A673 (cell line): ENCODE measurements at regions not wholly inside any gene's neighbourhood (a gene's known extent, or its start where the extent isn't known, plus 50 kb on each side); places are given as distances from the start of the nearest gene placed in this dataset.

Source experiments
- BruUV-seq: library from RNA; stranded (reverse); fragments of 400-500 nt; replicated peaks from 2 replicates; lab custom pipeline; 2021; lab: Mats Ljungman, UMichigan
- CTCF ChIA-PET: fragments of 300-600 bp; sonication (Branson Sonifier 250); formaldehyde crosslinking; loops from one replicate; lab custom pipeline; 2022; ENCODE audit warnings: antibody characterized with exemption; lab: Charles Lee
- POLR2A ChIA-PET: fragments of 300-600 bp; sonication (Branson Sonifier 250); formaldehyde crosslinking; loops from one replicate; lab custom pipeline; 2022; ENCODE audit warnings: antibody characterized with exemption; ENCODE audit not compliant: low non-redundant PET; lab: Charles Lee
- DNase-seq: peaks from one replicate; pipeline ENCODE4 v3.0.0-alpha.2; 2015; ENCODE audit warnings: low spot score
- H3K27ac ChIP-seq: fragments of 200-600 bp; sonication (generic); 2 replicates; pipeline ENCODE4 v1.5.1; 2016; ENCODE audit warnings: mixed run types, low read depth, mild to moderate bottlenecking, mixed read lengths, antibody characterized with exemption, low read length; ENCODE audit not compliant: poor library complexity, severe bottlenecking
- H3K27me3 ChIP-seq: fragments of 200-600 bp; sonication (generic); replicated peaks from 2 replicates; pipeline ENCODE4 v1.6.1; 2017; ENCODE audit warnings: mixed run types, low read depth, mild to moderate bottlenecking, mixed read lengths, antibody characterized with exemption, low read length; ENCODE audit not compliant: insufficient read depth, poor library complexity
- H3K36me3 ChIP-seq: fragments of 200-600 bp; sonication (generic); 2 replicates; pipeline ENCODE4 v1.6.1; 2016; ENCODE audit warnings: mixed run types, mild to moderate bottlenecking, mixed read lengths, antibody characterized with exemption, low read length; ENCODE audit not compliant: insufficient read depth, poor library complexity, severe bottlenecking
- H3K4me1 ChIP-seq: fragments of 200-600 bp; sonication (generic); 2 replicates; pipeline ENCODE4 v1.6.1; 2017; ENCODE audit warnings: mixed run types, mild to moderate bottlenecking, mixed read lengths, antibody characterized with exemption, low read length; ENCODE audit not compliant: insufficient read depth, poor library complexity, severe bottlenecking
- H3K4me3 ChIP-seq: fragments of 200-600 bp; sonication (generic); 2 replicates; pipeline ENCODE4 v1.5.1; 2016; ENCODE audit warnings: low read depth, mixed run types, mild to moderate bottlenecking, mixed read lengths, low read length; ENCODE audit not compliant: poor library complexity, severe bottlenecking
- H3K9me3 ChIP-seq: fragments of 200-600 bp; sonication (generic); 2 replicates; pipeline ENCODE4 v1.6.1; 2016; ENCODE audit warnings: mixed run types, low read depth, mild to moderate bottlenecking, mixed read lengths, antibody characterized with exemption, low read length; ENCODE audit not compliant: poor library complexity, severe bottlenecking
- EZH2 ChIP-seq: fragments of 200-600 bp; sonication (generic); IDR thresholded peaks from 2 replicates; pipeline ENCODE4 v1.6.1; 2017; ENCODE audit warnings: borderline replicate concordance, low read depth, mild to moderate bottlenecking, mixed read lengths, antibody characterized with exemption, low read length; ENCODE audit not compliant: poor library complexity, severe bottlenecking
- intact Hi-C: fragments of 100-400 bp; cut with micrococcal nuclease; formaldehyde crosslinking; loops from one replicate; pipeline ENCODE4 v1.10.0; 2022; ENCODE audit not compliant: unreplicated experiment
- TF ChIP-seq, protein P1 (sequence below): fragments of 300-800, 200-600 bp; sonication (generic); conservative IDR thresholded peaks from 2 replicates; pipeline ENCODE4 v1.5.1; 2017; ENCODE audit warnings: low read depth, mild to moderate bottlenecking, antibody characterized with exemption, low read length, moderate library complexity, mixed read lengths

DNA sequence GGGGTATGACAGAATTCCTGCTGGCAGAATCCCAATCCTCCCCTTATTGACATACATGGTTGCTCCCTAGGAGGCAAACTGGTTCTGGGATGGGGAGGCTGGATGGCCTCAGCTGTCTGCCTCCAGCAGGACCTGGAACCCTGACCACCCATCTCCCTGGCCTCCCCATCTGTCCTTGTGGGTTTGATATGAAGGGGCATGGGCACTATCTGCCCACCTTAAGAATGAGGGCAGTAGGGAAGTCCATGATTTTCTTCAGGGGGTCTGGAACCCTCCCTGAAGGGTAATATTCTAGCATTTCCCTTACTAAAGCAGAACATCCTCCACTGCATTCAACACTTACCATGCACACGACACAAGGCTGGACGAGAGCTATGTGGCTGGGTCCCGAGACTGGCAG, 113.6 kb downstream of the VAPA start:
- Histone ChIP-seq H3K27me3 (no peaks in the 10 kb centered on the region), H3K36me3 (no peaks in the 10 kb centered on the region), H3K9me3 (no peaks in the 10 kb centered on the region), H3K4me1 (no peaks in the 10 kb centered on the region), H3K4me3 (no peak overlapping the region), H3K27ac (no peak overlapping the region)
- CTCF ChIA-PET = no interaction called here
- DNase-seq = no peak
- intact Hi-C loops = no loop called here
- no TSS peak for BruUV-seq
- POLR2A ChIA-PET = no interaction called here
- TF ChIP-seq EZH2 = no peak
- TF ChIP-seq, protein P1, sequence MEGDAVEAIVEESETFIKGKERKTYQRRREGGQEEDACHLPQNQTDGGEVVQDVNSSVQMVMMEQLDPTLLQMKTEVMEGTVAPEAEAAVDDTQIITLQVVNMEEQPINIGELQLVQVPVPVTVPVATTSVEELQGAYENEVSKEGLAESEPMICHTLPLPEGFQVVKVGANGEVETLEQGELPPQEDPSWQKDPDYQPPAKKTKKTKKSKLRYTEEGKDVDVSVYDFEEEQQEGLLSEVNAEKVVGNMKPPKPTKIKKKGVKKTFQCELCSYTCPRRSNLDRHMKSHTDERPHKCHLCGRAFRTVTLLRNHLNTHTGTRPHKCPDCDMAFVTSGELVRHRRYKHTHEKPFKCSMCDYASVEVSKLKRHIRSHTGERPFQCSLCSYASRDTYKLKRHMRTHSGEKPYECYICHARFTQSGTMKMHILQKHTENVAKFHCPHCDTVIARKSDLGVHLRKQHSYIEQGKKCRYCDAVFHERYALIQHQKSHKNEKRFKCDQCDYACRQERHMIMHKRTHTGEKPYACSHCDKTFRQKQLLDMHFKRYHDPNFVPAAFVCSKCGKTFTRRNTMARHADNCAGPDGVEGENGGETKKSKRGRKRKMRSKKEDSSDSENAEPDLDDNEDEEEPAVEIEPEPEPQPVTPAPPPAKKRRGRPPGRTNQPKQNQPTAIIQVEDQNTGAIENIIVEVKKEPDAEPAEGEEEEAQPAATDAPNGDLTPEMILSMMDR = no peak

DNA sequence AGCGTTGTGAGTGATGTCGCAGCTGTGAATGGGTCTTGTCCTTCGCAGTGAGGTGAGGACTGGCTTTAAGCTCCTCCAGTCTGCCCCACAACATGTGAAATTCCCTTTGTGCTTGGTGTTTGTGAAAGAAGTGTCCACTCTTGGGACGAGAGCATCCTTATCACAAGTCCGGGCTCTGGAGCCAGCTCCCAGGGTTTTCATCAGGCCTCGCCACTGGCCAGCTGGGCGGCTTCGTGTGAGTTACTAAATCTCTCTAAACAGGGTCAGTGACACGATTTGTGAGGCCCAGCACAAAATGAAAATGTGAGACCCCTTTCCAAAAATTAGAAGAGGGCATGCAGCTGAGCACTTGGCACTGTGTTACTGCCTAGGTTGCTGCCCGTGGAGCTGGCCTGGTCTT, 115.9 kb downstream of the VAPA start:
- CTCF ChIA-PET = no interaction called here

DNA sequence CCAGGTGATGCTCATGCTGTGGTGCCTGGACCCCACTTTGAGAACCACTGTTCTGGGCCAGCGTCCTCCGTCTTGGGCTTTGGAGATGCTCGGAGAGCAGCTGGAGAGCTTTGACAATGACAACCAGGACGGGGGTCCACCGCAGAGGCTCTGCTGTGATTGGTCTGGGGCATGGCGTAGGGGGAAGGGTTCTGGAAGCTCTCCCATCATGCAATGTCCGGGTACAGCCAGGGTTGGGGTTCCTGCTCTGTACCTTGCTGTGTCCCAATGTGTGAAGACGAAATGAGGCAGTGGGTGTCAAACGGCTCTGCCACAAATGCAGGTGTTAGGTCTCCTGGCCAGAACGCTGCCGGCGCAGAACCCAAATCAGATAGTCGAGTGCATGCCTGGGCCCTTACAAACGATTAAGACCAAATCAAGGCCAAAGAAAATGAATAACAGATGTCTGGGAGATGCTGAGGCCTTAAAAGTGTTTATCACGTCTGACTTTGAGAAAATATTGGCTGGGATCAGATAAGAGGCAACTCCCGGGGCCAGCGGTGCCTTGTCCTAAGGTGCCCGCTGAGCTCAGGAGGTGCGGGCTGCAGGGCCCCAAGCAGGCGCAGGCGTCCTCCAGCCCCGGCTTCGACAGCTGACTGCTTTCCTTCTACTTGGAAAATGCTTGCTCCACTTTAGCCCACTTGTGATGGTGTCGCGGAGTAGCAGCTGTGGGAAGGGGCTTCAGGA, 117.2 kb downstream of the VAPA start:
- Histone ChIP-seq H3K27ac (no peak overlapping the region), H3K9me3 (no peaks in the 10 kb centered on the region), H3K4me1 (peaks cover 11% of the 10 kb centered on the region), H3K4me3 (no peak overlapping the region), H3K27me3 (no peaks in the 10 kb centered on the region), H3K36me3 (no peaks in the 10 kb centered on the region)
- no peak for TF ChIP-seq EZH2
- TF ChIP-seq, protein P1 = no peak
- ChIA-PET POLR2A (no interaction called here), CTCF (no interaction called here)
- no TSS peak for BruUV-seq
- no peak for DNase-seq
- intact Hi-C loops = no loop called here

More for the DNA sequence above, 115.9 kb downstream of the VAPA start:
- Histone ChIP-seq H3K9me3 (no peaks in the 10 kb centered on the region), H3K4me1 (no peaks in the 10 kb centered on the region), H3K27ac (no peak overlapping the region), H3K4me3 (no peak overlapping the region), H3K36me3 (no peaks in the 10 kb centered on the region), H3K27me3 (no peaks in the 10 kb centered on the region)
- POLR2A ChIA-PET = no interaction called here
- TF ChIP-seq EZH2 = no peak
- TF ChIP-seq, protein P1 = no peak
- DNase-seq = no peak
- BruUV-seq = no TSS peak
- intact Hi-C loops = no loop called here
